ENCODE measurements at regions not wholly inside any gene's neighbourhood (a gene's known extent, or its start where the extent isn't known, plus 50 kb on each side); places are given as distances from the start of the nearest gene placed in this dataset.

- H3K27ac ChIP-seq: no peak overlapping the region
- H3K4me1 ChIP-seq (ENCODE audit: low read depth): no peaks in the 10 kb centered on the region
- no peaks in the 10 kb centered on the region for H3K9me3 ChIP-seq (ENCODE audit: low read depth)
- peak; percentile 28 for TF ChIP-seq CTCF (IDR thresholded peaks at IDR 0.05; ENCODE audit: low read depth, low read length)
- peak; percentile 8 to 63 for DNase-seq (ENCODE audit: low read depth in 1 of 2, low spot score in 1 of 2)
- H3K36me3 ChIP-seq: no peaks in the 10 kb centered on the region
- no peak overlapping the region for H3K4me3 ChIP-seq
- no peaks in the 10 kb centered on the region for H3K27me3 ChIP-seq
Measured at GRCh38 chr2:35428548-35428947, 927.0 kb upstream of the CRIM1 start.

- H3K36me3 ChIP-seq: no peaks in the 10 kb centered on the region
- TF ChIP-seq CTCF (IDR thresholded peaks at IDR 0.05; ENCODE audit: low read depth, low read length): no peak
Measured at GRCh38 chr2:35421485-35421884, 934.1 kb upstream of the CRIM1 start.

GRCh38 chr2:35417293-35417692 is 938.3 kb upstream of the CRIM1 start:
- no peak overlapping the region for H3K4me3 ChIP-seq
- no peaks in the 10 kb centered on the region for H3K9me3 ChIP-seq (ENCODE audit: low read depth)
- DNase-seq (ENCODE audit: low read depth in 1 of 2, low spot score in 1 of 2): no peak
- H3K27ac ChIP-seq: no peak overlapping the region
- TF ChIP-seq CTCF (IDR thresholded peaks at IDR 0.05; ENCODE audit: low read depth, low read length): no peak
- no peaks in the 10 kb centered on the region for H3K4me1 ChIP-seq (ENCODE audit: low read depth)
- no peaks in the 10 kb centered on the region for H3K36me3 ChIP-seq
- H3K27me3 ChIP-seq: no peaks in the 10 kb centered on the region

More at GRCh38 chr2:35421485-35421884, 934.1 kb upstream of the CRIM1 start:
- Histone ChIP-seq H3K4me3 (no peak overlapping the region), H3K9me3 (ENCODE audit: low read depth) (no peaks in the 10 kb centered on the region), H3K27ac (no peak overlapping the region), H3K27me3 (no peaks in the 10 kb centered on the region), H3K4me1 (ENCODE audit: low read depth) (no peaks in the 10 kb centered on the region)
- no peak for DNase-seq (ENCODE audit: low read depth in 1 of 2, low spot score in 1 of 2)

GRCh38 chr2:35416391-35417140 is 939.0 kb upstream of the CRIM1 start:
- Histone ChIP-seq H3K27me3 (no peaks in the 10 kb centered on the region), H3K27ac (no peak overlapping the region), H3K9me3 (ENCODE audit: low read depth) (no peaks in the 10 kb centered on the region), H3K4me1 (ENCODE audit: low read depth) (no peaks in the 10 kb centered on the region), H3K36me3 (no peaks in the 10 kb centered on the region), H3K4me3 (no peak overlapping the region)
- DNase-seq (ENCODE audit: low read depth in 1 of 2, low spot score in 1 of 2): no peak
- no peak for TF ChIP-seq CTCF (IDR thresholded peaks at IDR 0.05; ENCODE audit: low read depth, low read length)

- no peaks in the 10 kb centered on the region for H3K4me1 ChIP-seq (ENCODE audit: low read depth)
- no peak overlapping the region for H3K4me3 ChIP-seq
- DNase-seq (ENCODE audit: low read depth in 1 of 2, low spot score in 1 of 2): no peak
- H3K36me3 ChIP-seq: no peaks in the 10 kb centered on the region
- H3K27ac ChIP-seq: no peak overlapping the region
- H3K27me3 ChIP-seq: no peaks in the 10 kb centered on the region
- TF ChIP-seq CTCF (IDR thresholded peaks at IDR 0.05; ENCODE audit: low read depth, low read length): no peak
- H3K9me3 ChIP-seq (ENCODE audit: low read depth): no peaks in the 10 kb centered on the region
Measured at GRCh38 chr2:35415942-35416341, 939.6 kb upstream of the CRIM1 start.
